ENCODE measurements at regions not wholly inside any gene's neighbourhood (a gene's known extent, or its start where the extent isn't known, plus 50 kb on each side); places are given as distances from the start of the nearest gene placed in this dataset.
"Not testable (repeated sequence)": the region's sequence is repeated elsewhere in the genome, so short reads cannot be mapped to it uniquely, and the experiment has no call there.

- TF ChIP-seq, protein P1, sequence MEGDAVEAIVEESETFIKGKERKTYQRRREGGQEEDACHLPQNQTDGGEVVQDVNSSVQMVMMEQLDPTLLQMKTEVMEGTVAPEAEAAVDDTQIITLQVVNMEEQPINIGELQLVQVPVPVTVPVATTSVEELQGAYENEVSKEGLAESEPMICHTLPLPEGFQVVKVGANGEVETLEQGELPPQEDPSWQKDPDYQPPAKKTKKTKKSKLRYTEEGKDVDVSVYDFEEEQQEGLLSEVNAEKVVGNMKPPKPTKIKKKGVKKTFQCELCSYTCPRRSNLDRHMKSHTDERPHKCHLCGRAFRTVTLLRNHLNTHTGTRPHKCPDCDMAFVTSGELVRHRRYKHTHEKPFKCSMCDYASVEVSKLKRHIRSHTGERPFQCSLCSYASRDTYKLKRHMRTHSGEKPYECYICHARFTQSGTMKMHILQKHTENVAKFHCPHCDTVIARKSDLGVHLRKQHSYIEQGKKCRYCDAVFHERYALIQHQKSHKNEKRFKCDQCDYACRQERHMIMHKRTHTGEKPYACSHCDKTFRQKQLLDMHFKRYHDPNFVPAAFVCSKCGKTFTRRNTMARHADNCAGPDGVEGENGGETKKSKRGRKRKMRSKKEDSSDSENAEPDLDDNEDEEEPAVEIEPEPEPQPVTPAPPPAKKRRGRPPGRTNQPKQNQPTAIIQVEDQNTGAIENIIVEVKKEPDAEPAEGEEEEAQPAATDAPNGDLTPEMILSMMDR (IDR thresholded peaks at IDR 0.05; ENCODE audit: low read depth, low read length), result no peak
- no peak overlapping the region for H3K4me3 ChIP-seq (ENCODE audit: low read depth, low read length)
Observed at GRCh38 chr6:113065611-113066010, 718.5 kb downstream of the RFPL4B start.

- H3K4me3 ChIP-seq (ENCODE audit: low read depth, low read length), result no peak overlapping the region
- TF ChIP-seq, protein P1 (IDR thresholded peaks at IDR 0.05; ENCODE audit: low read depth, low read length), result no peak
Observed at GRCh38 chr6:113067612-113068275, 720.6 kb downstream of the RFPL4B start.

DNA sequence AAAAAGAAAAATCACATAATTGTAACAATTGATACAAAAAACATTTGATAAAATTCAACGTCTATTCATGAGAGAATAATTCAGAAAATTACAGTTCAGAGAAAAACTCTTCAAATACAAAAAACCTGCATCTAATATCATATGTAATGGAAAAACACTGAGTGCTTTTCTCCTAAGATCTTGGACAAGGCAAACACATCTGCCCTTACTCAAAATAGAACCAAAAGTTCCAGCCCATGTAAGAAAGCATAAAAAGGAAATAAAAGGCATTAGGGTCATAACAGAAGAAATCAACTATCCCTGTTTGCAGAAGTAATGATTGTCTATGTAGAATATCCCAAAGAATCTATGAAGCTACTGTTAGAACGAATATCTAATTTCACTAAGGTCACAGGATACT lies 721.4 kb downstream of the RFPL4B start:
- TF ChIP-seq, protein P1 (IDR thresholded peaks at IDR 0.05; ENCODE audit: low read depth, low read length), result no peak
- H3K4me3 ChIP-seq (ENCODE audit: low read depth, low read length), result no peak overlapping the region

DNA sequence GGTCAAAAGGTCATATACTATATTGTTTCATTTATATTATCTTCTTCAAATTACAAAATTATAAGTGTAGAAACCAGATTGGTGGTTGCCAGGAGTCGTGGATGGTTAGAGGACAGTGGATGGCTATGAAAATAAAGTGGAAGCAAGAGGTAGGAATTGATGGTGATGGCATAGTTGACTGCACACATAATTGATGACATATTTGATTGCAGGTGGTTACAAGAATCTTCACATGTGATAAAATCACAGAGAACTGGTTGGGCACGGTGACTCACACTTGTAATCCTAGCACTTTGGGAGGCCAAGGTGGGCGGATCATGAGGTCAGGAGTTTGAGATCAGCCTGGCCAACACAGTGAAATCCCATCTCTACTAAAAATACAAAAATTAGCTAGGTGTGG lies 723.6 kb downstream of the RFPL4B start:
- not testable (repeated sequence) for H3K4me3 ChIP-seq (ENCODE audit: low read depth, low read length)

DNA sequence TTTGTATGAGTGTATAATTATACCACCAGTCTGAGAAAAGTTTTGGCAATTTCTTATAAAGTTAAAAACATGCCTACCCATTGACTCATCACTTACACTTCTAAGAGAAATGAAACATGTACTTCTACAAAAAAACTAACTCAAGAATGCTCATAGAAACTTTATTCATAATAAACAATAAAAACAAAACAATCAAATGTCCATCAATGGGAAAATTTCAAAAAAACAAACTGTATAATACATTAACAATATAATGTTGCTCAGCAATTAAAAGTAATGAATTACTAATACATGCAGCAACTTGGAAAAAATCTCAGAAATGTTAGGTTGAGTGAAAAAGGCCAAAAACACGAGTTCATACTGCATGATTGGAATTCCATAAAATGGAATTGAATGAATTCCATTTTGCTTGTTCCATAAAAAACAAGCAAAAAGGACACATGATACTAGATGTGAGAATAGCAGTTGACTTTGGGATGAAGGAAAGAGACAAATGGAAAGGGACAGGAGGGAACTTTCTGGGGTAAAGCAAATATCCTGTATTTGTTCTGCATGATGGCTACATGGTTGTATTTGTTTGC lies 726.6 kb downstream of the RFPL4B start:
- H3K4me3 ChIP-seq (ENCODE audit: low read depth, low read length), result no peak overlapping the region
- TF ChIP-seq, protein P1 (IDR thresholded peaks at IDR 0.05; ENCODE audit: low read depth, low read length), result no peak

DNA sequence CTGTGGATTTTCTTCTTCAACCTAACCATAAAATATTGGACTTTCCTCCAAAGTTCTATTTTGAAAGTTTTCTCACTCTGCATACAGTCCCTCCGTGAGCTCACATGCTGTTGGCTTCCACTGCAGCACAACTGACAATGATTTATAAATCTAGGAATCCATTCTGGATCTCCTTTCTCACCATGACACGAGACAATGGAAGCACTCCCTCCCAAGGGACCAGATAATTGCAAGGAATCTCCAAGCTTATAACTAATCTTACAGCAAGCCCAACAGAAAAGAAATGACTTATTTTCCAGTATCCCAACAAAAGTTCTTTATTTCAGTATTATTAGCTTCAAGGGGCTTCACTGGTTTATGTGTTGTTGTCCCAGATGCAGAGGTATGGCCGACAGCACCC lies 729.0 kb downstream of the RFPL4B start:
- TF ChIP-seq, protein P1 (IDR thresholded peaks at IDR 0.05; ENCODE audit: low read depth, low read length), result no peak
- no peak overlapping the region for H3K4me3 ChIP-seq (ENCODE audit: low read depth, low read length)

GRCh38 chr6:113076816-113077215 lies 729.7 kb downstream of the RFPL4B start:
- TF ChIP-seq, protein P1 (IDR thresholded peaks at IDR 0.05; ENCODE audit: low read depth, low read length), result no peak
- no peak overlapping the region for H3K4me3 ChIP-seq (ENCODE audit: low read depth, low read length)

DNA sequence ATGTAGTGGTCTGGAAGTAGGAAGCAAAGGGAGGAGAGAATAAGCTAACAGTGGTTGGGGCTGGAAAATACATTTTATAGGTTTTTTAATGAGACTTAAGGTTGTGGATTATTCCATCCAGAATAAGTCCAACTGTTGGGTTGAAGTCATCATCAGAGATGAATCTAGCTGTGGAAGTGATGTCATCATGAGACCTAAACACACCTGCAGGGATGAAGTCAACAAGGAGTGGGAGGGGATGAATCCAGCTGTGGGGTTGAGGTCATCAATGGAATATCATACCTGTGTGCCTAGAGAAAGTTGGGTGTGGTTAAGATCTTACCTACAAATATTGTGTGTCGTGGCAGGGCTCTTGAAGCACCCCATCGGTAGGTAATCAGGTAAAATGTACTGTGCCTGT lies 730.7 kb downstream of the RFPL4B start:
- TF ChIP-seq, protein P1 (IDR thresholded peaks at IDR 0.05; ENCODE audit: low read depth, low read length), result no peak
- H3K4me3 ChIP-seq (ENCODE audit: low read depth, low read length), result no peak overlapping the region
